ENCODE measurements at regions not wholly inside any gene's neighbourhood (a gene's known extent, or its start where the extent isn't known, plus 50 kb on each side); places are given as distances from the start of the nearest gene placed in this dataset.

DNA sequence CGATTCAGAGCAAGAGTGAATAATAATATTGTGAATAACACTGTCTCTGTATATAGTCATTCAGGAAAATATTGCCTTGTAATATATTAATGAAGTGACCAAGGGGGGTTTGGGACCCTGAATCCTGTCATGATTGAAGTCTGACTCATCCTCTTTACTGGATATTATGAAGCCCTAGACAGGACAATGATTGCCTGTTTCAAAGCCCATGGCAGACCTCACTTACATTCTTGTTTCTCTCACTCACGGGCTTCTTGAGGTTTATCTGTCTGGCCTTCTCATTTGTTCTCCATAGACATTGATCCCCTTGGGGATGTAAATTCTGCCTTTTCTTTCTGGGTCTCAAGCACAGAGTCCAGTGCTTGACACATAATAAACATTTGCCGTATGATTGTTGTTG is 449.3 kb upstream of the THRB start:
- BruUV-seq (replicated peaks) = no TSS peak
- no peak overlapping the region for H3K27ac ChIP-seq (ENCODE audit: control insufficient read depth, insufficient read depth)
- H3K9me3 ChIP-seq (replicated peaks; ENCODE audit: control insufficient read depth, insufficient read depth, low read length) = no peaks in the 10 kb centered on the region
- ChIA-PET SMC1A (ENCODE audit: uncharacterized antibody, unreplicated experiment) (no interaction called here), POLR2A (no interaction called here), RAD21 (ENCODE audit: unreplicated experiment) (no interaction called here), CTCF (no interaction called here)
- no peak for FAIRE-seq
- H4K20me1 ChIP-seq (ENCODE audit: control insufficient read depth, insufficient read depth) = no peaks in the 10 kb centered on the region
- H3K9ac ChIP-seq (ENCODE audit: control insufficient read depth, insufficient read depth, low read length) = no peak overlapping the region
- H3K36me3 ChIP-seq (ENCODE audit: control insufficient read depth in 2 of 2, insufficient read depth in 2 of 2, low read length in 1 of 2) = no peaks in the 10 kb centered on the region
- 39% methylated on average over 3 of the region's 3 CpGs for WGBS (ENCODE audit: insufficient coverage, insufficient replicate concordance, low lambda C conversion rate, missing lambda C conversion rate)
- no peak for ATAC-seq
- H3K27me3 ChIP-seq (replicated peaks in 1 of 2; ENCODE audit: control insufficient read depth in 2 of 2, insufficient read depth in 2 of 2, low read length in 1 of 2) = no peaks in the 10 kb centered on the region
- in situ Hi-C loops (cut with MboI) = no loop called here
- no peaks in the 10 kb centered on the region for H3K79me2 ChIP-seq (ENCODE audit: control insufficient read depth, insufficient read depth, low read length)
- H3K4me1 ChIP-seq (ENCODE audit: control insufficient read depth, insufficient read depth, low read length) = no peaks in the 10 kb centered on the region
- intact Hi-C loops (cut with micrococcal nuclease; ENCODE audit: unreplicated experiment) = no loop called here
- no peak for DNase-seq (ENCODE audit: low read depth, low spot score)
- H3K4me2 ChIP-seq (ENCODE audit: control insufficient read depth, insufficient read depth) = no peak overlapping the region
- TF ChIP-seq NFIC (IDR thresholded peaks at IDR 0.05; ENCODE audit: low read depth, low read length) (no peak), RBBP5 (conservative IDR thresholded peaks at IDR 0.05) (no peak), GATAD2B (conservative IDR thresholded peaks at IDR 0.05; ENCODE audit: low read depth) (no peak)
- no peak overlapping the region for H3K4me3 ChIP-seq
- H2AFZ ChIP-seq (ENCODE audit: control insufficient read depth, low read depth, low read length) = no peak overlapping the region

DNA sequence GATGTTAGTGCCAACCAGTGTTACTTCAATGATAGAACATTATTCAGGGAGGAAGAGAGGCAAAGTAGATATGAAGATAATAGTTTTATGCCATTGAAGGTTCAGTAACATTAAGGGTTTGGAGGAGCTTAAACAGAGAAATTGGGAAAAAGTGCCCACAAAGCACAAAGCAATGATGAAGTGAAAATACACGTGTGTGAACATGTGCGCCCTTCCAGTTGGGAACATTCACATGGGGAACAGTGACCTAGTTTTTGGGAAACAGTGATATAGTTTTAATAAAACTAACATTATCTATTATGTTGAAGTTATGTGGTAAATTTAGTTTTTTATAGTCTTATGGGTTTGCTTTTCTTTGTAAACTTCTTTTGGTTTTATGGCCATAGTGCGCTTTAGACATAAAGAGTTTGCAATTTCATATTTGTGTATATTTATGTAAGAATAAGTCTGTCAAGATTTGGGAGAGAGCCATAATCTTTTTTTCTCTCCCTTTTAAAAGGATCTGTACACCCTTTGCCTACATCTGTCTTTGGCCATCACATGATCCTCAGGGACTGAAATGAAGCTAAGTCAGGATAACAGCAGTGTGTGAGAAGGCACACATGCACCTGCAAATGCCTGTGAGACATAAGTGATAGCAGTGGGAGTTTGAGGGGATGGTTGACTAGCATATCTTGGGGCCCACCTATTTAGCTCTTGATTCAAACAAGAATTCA is 450.3 kb upstream of the THRB start:
- intact Hi-C loops (cut with micrococcal nuclease; ENCODE audit: unreplicated experiment) = no loop called here
- in situ Hi-C loops (cut with MboI) = no loop called here

More for the DNA sequence above, 450.3 kb upstream of the THRB start:
- ChIA-PET POLR2A (no interaction called here), SMC1A (ENCODE audit: uncharacterized antibody, unreplicated experiment) (no interaction called here), RAD21 (ENCODE audit: unreplicated experiment) (no interaction called here), CTCF (no interaction called here)
- Histone ChIP-seq H4K20me1 (ENCODE audit: control insufficient read depth, insufficient read depth) (no peaks in the 10 kb centered on the region), H3K27me3 (replicated peaks in 1 of 2; ENCODE audit: control insufficient read depth in 2 of 2, insufficient read depth in 2 of 2, low read length in 1 of 2) (no peaks in the 10 kb centered on the region), H3K9me3 (replicated peaks; ENCODE audit: control insufficient read depth, insufficient read depth, low read length) (no peaks in the 10 kb centered on the region), H3K4me2 (ENCODE audit: control insufficient read depth, insufficient read depth) (no peak overlapping the region), H3K27ac (ENCODE audit: control insufficient read depth, insufficient read depth) (no peak overlapping the region), H3K4me3 (no peak overlapping the region), H2AFZ (ENCODE audit: control insufficient read depth, low read depth, low read length) (no peak overlapping the region), H3K79me2 (ENCODE audit: control insufficient read depth, insufficient read depth, low read length) (no peaks in the 10 kb centered on the region), H3K9ac (ENCODE audit: control insufficient read depth, insufficient read depth, low read length) (no peak overlapping the region), H3K4me1 (ENCODE audit: control insufficient read depth, insufficient read depth, low read length) (no peaks in the 10 kb centered on the region), H3K36me3 (ENCODE audit: control insufficient read depth in 2 of 2, insufficient read depth in 2 of 2, low read length in 1 of 2) (no peaks in the 10 kb centered on the region)
- FAIRE-seq (no peak), DNase-seq (ENCODE audit: low read depth, low spot score) (no peak), ATAC-seq (no peak)
- WGBS (ENCODE audit: insufficient coverage, insufficient replicate concordance, low lambda C conversion rate, missing lambda C conversion rate) = 22% methylated on average over 3 of the region's 3 CpGs
- TF ChIP-seq PML (IDR thresholded peaks at IDR 0.05; ENCODE audit: low read length) (no peak), MTA2 (IDR thresholded peaks at IDR 0.05; ENCODE audit: low read depth) (no peak), MEF2A (IDR thresholded peaks at IDR 0.05; ENCODE audit: insufficient read depth, low read depth, low read length) (no peak), CREB1 (IDR thresholded peaks at IDR 0.05; ENCODE audit: low read depth) (no peak), BHLHE40 (IDR thresholded peaks at IDR 0.05; ENCODE audit: borderline replicate concordance in 1 of 2, low read depth in 2 of 2, low read length in 1 of 2) (no peak), NR2C2 (IDR thresholded peaks at IDR 0.05; ENCODE audit: borderline replicate concordance, control insufficient read depth, insufficient read length, low read depth) (no peak), MTA3 (IDR thresholded peaks at IDR 0.05; ENCODE audit: borderline replicate concordance, low read length) (no peak), BRCA1 (IDR thresholded peaks at IDR 0.05; ENCODE audit: low read depth, low read length) (no peak)
- TF ChIP-seq, protein P1, sequence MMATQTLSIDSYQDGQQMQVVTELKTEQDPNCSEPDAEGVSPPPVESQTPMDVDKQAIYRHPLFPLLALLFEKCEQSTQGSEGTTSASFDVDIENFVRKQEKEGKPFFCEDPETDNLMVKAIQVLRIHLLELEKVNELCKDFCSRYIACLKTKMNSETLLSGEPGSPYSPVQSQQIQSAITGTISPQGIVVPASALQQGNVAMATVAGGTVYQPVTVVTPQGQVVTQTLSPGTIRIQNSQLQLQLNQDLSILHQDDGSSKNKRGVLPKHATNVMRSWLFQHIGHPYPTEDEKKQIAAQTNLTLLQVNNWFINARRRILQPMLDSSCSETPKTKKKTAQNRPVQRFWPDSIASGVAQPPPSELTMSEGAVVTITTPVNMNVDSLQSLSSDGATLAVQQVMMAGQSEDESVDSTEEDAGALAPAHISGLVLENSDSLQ (IDR thresholded peaks at IDR 0.05) = no peak
- TF ChIP-seq, protein P2, sequence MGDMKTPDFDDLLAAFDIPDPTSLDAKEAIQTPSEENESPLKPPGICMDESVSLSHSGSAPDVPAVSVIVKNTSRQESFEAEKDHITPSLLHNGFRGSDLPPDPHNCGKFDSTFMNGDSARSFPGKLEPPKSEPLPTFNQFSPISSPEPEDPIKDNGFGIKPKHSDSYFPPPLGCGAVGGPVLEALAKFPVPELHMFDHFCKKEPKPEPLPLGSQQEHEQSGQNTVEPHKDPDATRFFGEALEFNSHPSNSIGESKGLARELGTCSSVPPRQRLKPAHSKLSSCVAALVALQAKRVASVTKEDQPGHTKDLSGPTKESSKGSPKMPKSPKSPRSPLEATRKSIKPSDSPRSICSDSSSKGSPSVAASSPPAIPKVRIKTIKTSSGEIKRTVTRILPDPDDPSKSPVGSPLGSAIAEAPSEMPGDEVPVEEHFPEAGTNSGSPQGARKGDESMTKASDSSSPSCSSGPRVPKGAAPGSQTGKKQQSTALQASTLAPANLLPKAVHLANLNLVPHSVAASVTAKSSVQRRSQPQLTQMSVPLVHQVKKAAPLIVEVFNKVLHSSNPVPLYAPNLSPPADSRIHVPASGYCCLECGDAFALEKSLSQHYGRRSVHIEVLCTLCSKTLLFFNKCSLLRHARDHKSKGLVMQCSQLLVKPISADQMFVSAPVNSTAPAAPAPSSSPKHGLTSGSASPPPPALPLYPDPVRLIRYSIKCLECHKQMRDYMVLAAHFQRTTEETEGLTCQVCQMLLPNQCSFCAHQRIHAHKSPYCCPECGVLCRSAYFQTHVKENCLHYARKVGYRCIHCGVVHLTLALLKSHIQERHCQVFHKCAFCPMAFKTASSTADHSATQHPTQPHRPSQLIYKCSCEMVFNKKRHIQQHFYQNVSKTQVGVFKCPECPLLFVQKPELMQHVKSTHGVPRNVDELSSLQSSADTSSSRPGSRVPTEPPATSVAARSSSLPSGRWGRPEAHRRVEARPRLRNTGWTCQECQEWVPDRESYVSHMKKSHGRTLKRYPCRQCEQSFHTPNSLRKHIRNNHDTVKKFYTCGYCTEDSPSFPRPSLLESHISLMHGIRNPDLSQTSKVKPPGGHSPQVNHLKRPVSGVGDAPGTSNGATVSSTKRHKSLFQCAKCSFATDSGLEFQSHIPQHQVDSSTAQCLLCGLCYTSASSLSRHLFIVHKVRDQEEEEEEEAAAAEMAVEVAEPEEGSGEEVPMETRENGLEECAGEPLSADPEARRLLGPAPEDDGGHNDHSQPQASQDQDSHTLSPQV (IDR thresholded peaks at IDR 0.05) = no peak
- no TSS peak for BruUV-seq (replicated peaks)

Measured in GM12878 (cell line).